ENCODE measurements at regions not wholly inside any gene's neighbourhood (a gene's known extent, or its start where the extent isn't known, plus 50 kb on each side); places are given as distances from the start of the nearest gene placed in this dataset.

- TF ChIP-seq GABPB1 (CRISPR knock-in tag; IDR thresholded peaks at IDR 0.05) (no peak), ILF3 (IDR thresholded peaks at IDR 0.05; ENCODE audit: borderline replicate concordance) (no peak)
Measured at GRCh38 chr14:31965735-31966598, 111.1 kb upstream of the ARHGAP5 start (continued).

DNA sequence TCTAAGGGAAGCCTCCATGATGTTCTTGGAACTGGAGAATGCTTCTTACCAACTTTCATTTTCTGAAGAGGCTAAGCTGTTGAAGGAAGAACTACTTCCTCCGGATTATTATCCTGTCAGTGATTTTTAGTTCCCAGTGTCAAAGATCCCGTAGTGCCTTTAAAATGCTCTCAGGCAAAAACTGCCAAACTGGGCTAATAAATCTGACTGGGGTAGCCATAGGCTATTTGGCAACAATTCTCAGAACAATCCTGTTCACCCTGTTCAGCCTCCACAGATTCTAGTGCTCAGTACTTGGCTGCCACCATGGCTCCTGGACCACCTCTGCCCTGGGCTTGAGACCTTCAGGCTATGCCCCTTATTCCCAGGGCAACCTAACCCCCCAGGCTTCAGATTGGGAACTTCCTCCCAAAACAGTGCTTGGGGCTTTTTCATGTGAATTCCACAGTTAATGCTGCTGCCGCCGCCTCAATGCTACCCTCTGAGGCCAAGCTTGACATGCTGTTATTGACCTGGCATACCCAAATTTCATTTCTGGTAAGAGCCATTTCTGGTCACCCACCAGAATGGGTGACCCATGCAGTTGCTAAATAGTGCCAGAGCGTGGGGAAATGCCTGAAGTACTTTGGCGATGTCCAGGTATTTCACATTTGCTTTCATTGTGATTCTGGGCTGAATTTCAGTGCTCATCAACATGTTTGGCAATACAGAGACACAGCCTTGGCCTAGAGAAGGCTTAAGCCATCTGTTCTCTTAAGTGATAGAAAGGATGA lies 110.0 kb upstream of the ARHGAP5 start:
- H3K9me3 ChIP-seq (replicated peaks; ENCODE audit: control insufficient read depth, insufficient read depth, low read depth, low read length): no peaks in the 10 kb centered on the region; the same call in 1 of the 2 replicates
- no peaks in the 10 kb centered on the region for H3K27me3 ChIP-seq (ENCODE audit: control insufficient read depth in 2 of 2, insufficient read depth in 2 of 2, low read length in 2 of 2)
- H4K20me1 ChIP-seq (replicated peaks; ENCODE audit: control insufficient read depth, insufficient read depth, low read length): no peaks in the 10 kb centered on the region
- no peak overlapping the region for H2AFZ ChIP-seq (ENCODE audit: low read depth, low read length)
- 46% methylated on average over 6 of the region's 6 CpGs for WGBS (ENCODE audit: insufficient coverage, low coverage, missing lambda C conversion rate)
- ATAC-seq (no peak), DNase-seq (ENCODE audit: extremely low read depth in 1 of 4, low spot score in 3 of 4) (no peak), FAIRE-seq (no peak)
- no peak overlapping the region for H3K4me2 ChIP-seq (ENCODE audit: insufficient read depth, low read length)
- H3K79me2 ChIP-seq (ENCODE audit: control insufficient read depth, insufficient read depth, low read length): no peaks in the 10 kb centered on the region
- in situ Hi-C loops (cut with MboI) (no loop called here), intact Hi-C loops (cut with micrococcal nuclease) (no loop called here)
- CTCF ChIA-PET (ENCODE audit: low intra/inter-chr PET ratio): no interaction called here
- no peak overlapping the region for H3K9ac ChIP-seq (ENCODE audit: insufficient read depth in 1 of 2, low read depth in 2 of 2, low read length in 2 of 2)
- H3K36me3 ChIP-seq (ENCODE audit: control insufficient read depth, insufficient read depth, low read length): no peaks in the 10 kb centered on the region
- peaks cover 0 to 5% of the 10 kb centered on the region in 2 experiments; a peak in 3 of 5 replicates for H3K4me1 ChIP-seq (replicated peaks in 1 of 2; ENCODE audit: control insufficient read depth in 2 of 2, insufficient read depth in 2 of 2, low read length in 2 of 2)
- H3K9me1 ChIP-seq (ENCODE audit: control insufficient read depth, insufficient read depth, low read length): no peaks in the 10 kb centered on the region
- POLR2A ChIA-PET: no interaction called here
- no TSS peak for BruUV-seq (replicated peaks)
- no peak overlapping the region for H3K4me3 ChIP-seq
- no peak overlapping the region for H3K27ac ChIP-seq (ENCODE audit: extremely low read depth, low read depth, low read length)
- TF ChIP-seq, protein P1, sequence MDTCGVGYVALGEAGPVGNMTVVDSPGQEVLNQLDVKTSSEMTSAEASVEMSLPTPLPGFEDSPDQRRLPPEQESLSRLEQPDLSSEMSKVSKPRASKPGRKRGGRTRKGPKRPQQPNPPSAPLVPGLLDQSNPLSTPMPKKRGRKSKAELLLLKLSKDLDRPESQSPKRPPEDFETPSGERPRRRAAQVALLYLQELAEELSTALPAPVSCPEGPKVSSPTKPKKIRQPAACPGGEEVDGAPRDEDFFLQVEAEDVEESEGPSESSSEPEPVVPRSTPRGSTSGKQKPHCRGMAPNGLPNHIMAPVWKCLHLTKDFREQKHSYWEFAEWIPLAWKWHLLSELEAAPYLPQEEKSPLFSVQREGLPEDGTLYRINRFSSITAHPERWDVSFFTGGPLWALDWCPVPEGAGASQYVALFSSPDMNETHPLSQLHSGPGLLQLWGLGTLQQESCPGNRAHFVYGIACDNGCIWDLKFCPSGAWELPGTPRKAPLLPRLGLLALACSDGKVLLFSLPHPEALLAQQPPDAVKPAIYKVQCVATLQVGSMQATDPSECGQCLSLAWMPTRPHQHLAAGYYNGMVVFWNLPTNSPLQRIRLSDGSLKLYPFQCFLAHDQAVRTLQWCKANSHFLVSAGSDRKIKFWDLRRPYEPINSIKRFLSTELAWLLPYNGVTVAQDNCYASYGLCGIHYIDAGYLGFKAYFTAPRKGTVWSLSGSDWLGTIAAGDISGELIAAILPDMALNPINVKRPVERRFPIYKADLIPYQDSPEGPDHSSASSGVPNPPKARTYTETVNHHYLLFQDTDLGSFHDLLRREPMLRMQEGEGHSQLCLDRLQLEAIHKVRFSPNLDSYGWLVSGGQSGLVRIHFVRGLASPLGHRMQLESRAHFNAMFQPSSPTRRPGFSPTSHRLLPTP (IDR thresholded peaks at IDR 0.05; ENCODE audit: borderline replicate concordance, extremely low read depth, insufficient read length): no peak
- TF ChIP-seq ZNF431 (CRISPR knock-in tag; IDR thresholded peaks at IDR 0.05) (no peak), KAT7 (CRISPR knock-in tag; IDR thresholded peaks at IDR 0.05; ENCODE audit: borderline replicate concordance) (no peak), ZFPM2 (CRISPR knock-in tag; IDR thresholded peaks at IDR 0.05) (no peak)
